Transverse colon (tissue), 4 donors: ENCODE measurements at regions not wholly inside any gene's neighbourhood (a gene's known extent, or its start where the extent isn't known, plus 50 kb on each side); places are given as distances from the start of the nearest gene placed in this dataset.

ENCODE experiments used
- DNase-seq: peaks from one replicate; pipeline ENCODE4 v3.0.0-alpha.2; 2019
- H3K27ac ChIP-seq, 4 donors: fragments of 200-600 bp; sonication (generic); 2 replicates each; pipeline ENCODE4 v1.5.1; 2016 to 2018; ENCODE audit warnings: inconsistent platforms in 4 of 4
- H3K27me3 ChIP-seq: fragments of 200-600 bp; sonication (generic); 2 replicates; pipeline ENCODE4 v1.5.1; 2017; ENCODE audit warnings: inconsistent platforms
- H3K36me3 ChIP-seq, 4 donors: fragments of 200-600 bp; sonication (generic); 2 replicates each; pipeline ENCODE4 v1.5.1; 2017 to 2019; ENCODE audit warnings: inconsistent platforms in 4 of 4
- H3K4me1 ChIP-seq, 4 donors: fragments of 200-600 bp; sonication (generic); 2 replicates each; pipeline ENCODE4 v1.5.1; 2017 to 2020; ENCODE audit warnings: inconsistent platforms in 4 of 4
- H3K4me3 ChIP-seq, 4 donors: fragments of 200-600 bp; sonication (generic); 1 replicate in 1 of 4; 2 replicates in 3 of 4; pipeline versions ENCODE4 v1.5.1 to v1.6.1; 2017 to 2019; ENCODE audit warnings: inconsistent platforms in 4 of 4
- H3K9me3 ChIP-seq, 2 donors: fragments of 200-600 bp; sonication (generic); 2 replicates each; pipeline ENCODE4 v1.5.1; 2017 to 2019; ENCODE audit warnings: inconsistent platforms in 2 of 2
- EP300 ChIP-seq: sonication (generic); formaldehyde crosslinking; IDR thresholded peaks from one replicate; pipeline ENCODE4 v1.6.1; 2017; ENCODE audit warnings: antibody characterized with exemption, low read depth
- POLR2A ChIP-seq: fragments of 450-650 bp; IDR thresholded peaks from one replicate; pipeline ENCODE4 v1.6.1; 2016; ENCODE audit warnings: antibody characterized with exemption, mild to moderate bottlenecking, moderate library complexity
- POLR2AphosphoS5 ChIP-seq, 3 donors: sonication (generic); formaldehyde crosslinking; IDR thresholded peaks; one replicate each; pipeline ENCODE4 v1.6.1; 2016; ENCODE audit warnings: antibody characterized with exemption in 3 of 3
- WGBS, 2 donors: methylation state at CpG; one replicate each; pipeline ENCODE4 v1.1.5; 2018; ENCODE audit warnings: low coverage in 1 of 2; 5-methylcytosine and 5-hydroxymethylcytosine counted together
- in situ Hi-C, 4 donors: fragments of 200-750 bp; cut with MboI; loops; one replicate each; pipeline versions ENCODE4 v1.15.0 to v1.15.1; 2017; ENCODE audit warnings: low sequenced_read_pairs in 3 of 4, low pct_ligation_motif_present in 1 of 4, low pct_unique_long_range_greater_than_20kb in 1 of 4
- intact Hi-C: fragments of 100-400 bp; cut with DNase I; formaldehyde crosslinking; loops from one replicate; pipeline ENCODE4 v1.15.1; 2023; ENCODE audit warnings: low total_unique reads
- TF ChIP-seq, protein P1 (sequence below), 5 experiments: fragments of 200-600 bp in 3 of 5; fragments of 450-650 bp in 2 of 5; sonication (generic) in 3 of 5; IDR thresholded peaks; 1 replicate in 2 of 5; 2 replicates in 3 of 5; pipeline ENCODE4 v1.5.1; 2016 to 2017; ENCODE audit warnings: antibody characterized with exemption in 5 of 5, inconsistent platforms in 3 of 5, mild to moderate bottlenecking in 2 of 5, moderate library complexity in 1 of 5

DNA sequence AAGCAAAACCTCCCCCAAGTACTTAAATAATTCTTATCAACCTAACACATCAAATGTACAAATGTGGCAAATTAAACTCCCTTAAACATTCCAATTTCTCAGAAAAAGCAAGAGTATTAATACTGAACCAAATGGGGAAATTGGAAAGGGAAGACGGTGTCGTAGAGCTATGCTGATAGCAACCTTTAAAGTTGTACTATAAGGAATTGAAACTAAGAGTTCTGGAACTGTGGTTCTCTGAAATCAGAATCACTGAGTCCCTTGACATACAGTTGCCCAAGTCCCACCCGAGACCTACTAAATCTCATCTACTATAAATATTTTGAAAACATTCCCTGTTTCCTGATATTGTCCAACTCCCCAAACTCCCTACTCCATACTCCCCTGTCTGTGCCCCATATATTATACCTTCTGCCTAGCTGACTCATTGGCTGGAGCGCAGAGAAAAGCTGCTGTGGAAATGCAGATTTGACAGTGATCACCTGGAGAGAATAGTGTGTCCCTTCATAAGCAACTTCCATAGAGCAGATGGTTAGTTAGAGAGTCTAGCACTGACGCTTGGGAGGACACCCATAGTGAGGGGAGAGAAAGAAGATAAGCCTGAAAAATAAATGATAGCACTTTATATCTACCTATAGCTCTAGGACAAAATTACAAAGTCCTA, 51.4 kb upstream of the ITM2B start:
- 70 to 84% methylated on average over 5 of the region's 5 CpGs for WGBS, 2 donors
- Histone ChIP-seq H3K4me1 (no peaks in the 10 kb centered on the region), H3K27me3 (no peaks in the 10 kb centered on the region), H3K36me3 (no peaks in the 10 kb centered on the region), H3K4me3 (no peak overlapping the region), H3K27ac (no peak overlapping the region), H3K9me3 (no peaks in the 10 kb centered on the region)
- TF ChIP-seq POLR2AphosphoS5 (IDR thresholded peaks at IDR 0.05) (no peak), EP300 (no peak), POLR2A (no peak)
- TF ChIP-seq, protein P1, sequence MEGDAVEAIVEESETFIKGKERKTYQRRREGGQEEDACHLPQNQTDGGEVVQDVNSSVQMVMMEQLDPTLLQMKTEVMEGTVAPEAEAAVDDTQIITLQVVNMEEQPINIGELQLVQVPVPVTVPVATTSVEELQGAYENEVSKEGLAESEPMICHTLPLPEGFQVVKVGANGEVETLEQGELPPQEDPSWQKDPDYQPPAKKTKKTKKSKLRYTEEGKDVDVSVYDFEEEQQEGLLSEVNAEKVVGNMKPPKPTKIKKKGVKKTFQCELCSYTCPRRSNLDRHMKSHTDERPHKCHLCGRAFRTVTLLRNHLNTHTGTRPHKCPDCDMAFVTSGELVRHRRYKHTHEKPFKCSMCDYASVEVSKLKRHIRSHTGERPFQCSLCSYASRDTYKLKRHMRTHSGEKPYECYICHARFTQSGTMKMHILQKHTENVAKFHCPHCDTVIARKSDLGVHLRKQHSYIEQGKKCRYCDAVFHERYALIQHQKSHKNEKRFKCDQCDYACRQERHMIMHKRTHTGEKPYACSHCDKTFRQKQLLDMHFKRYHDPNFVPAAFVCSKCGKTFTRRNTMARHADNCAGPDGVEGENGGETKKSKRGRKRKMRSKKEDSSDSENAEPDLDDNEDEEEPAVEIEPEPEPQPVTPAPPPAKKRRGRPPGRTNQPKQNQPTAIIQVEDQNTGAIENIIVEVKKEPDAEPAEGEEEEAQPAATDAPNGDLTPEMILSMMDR (IDR thresholded peaks at IDR 0.05): no peak
- DNase-seq: no peak
- in situ Hi-C loops: no loop called here
- intact Hi-C loops: no loop called here

DNA sequence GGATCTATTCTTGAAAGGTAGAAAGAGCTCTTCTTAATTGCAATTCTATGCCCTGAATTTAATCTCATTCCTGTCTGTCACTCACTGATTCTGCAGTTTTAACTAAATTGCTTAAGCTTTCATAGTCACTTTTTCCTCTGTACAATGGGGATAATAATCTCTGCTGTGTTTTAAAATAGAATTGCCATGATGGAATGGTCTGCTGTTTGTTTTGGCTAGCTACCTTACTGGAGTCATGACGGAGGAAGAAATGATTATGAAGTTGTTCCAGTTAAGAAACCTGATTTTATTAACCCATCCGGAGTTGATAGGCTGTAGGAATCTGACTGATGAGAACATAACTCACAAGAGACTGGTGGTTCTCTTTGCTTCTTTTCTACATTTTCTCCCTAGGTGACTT, 54.9 kb upstream of the ITM2B start:
- no peaks in the 10 kb centered on the region for H3K4me1 ChIP-seq
- no peaks in the 10 kb centered on the region for H3K27me3 ChIP-seq
- no peak for DNase-seq
- no peak overlapping the region for H3K4me3 ChIP-seq
- intact Hi-C loops (no loop called here), in situ Hi-C loops (no loop called here)
- no peak overlapping the region for H3K27ac ChIP-seq
- no peaks in the 10 kb centered on the region for H3K9me3 ChIP-seq
- H3K36me3 ChIP-seq: no peaks in the 10 kb centered on the region
- no peak for TF ChIP-seq POLR2A
- no peak for TF ChIP-seq EP300
- TF ChIP-seq POLR2AphosphoS5 (IDR thresholded peaks at IDR 0.05): no peak
- TF ChIP-seq, protein P1 (IDR thresholded peaks at IDR 0.05): no peak
- 54% methylated on average over 2 of the region's 2 CpGs; no CpG with 5 or more reads in 1 of the 2 donors for WGBS, 2 donors

DNA sequence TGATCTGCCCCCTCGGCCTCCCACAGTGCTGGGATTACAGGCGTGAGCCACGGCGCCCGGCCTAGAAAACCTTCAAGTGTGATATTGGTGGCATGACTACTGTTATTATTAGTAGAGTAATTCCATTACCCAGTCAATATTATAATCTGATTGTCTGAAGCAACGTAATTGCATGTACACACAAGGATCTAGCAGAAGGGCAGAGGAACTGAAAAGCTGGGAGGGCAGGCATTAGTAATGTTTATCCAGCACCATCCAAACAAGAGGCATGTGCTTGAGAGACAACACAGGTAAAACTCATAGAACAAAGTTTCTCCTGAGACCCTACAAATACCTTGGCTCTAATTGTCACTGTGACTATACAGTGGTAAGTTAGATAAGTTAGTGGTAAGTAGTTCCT, 56.2 kb upstream of the ITM2B start:
- Histone ChIP-seq H3K27ac (no peak overlapping the region), H3K36me3 (no peaks in the 10 kb centered on the region), H3K4me1 (no peaks in the 10 kb centered on the region), H3K4me3 (no peak overlapping the region), H3K9me3 (no peaks in the 10 kb centered on the region), H3K27me3 (no peaks in the 10 kb centered on the region)
- no peak for DNase-seq
- intact Hi-C loops: no loop called here
- TF ChIP-seq, protein P1 (IDR thresholded peaks at IDR 0.05): no peak
- TF ChIP-seq EP300 (no peak), POLR2AphosphoS5 (IDR thresholded peaks at IDR 0.05) (no peak), POLR2A (no peak)
- WGBS, 2 donors: 87% methylated on average over 6 of the region's 6 CpGs; no CpG with 5 or more reads in 1 of the 2 donors
- in situ Hi-C loops: no loop called here

DNA sequence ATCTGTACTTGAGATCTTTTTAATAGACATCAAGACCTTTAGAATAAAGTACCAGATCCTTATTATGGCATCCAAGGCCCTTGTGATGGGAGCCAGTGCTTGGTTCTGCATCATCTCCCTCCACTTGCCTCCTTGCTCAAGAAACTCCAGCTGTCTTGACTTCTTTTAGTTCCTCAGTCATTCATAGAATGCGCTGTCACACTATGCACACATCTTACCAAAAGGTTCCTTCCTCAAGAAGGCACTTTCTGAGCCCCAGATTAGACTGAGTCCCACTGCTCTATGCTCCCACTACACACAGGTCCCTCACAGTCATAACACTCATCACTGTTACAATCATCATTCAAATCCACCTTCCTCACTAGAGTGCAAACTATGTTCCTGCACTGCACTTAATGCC, 57.8 kb upstream of the ITM2B start:
- no peaks in the 10 kb centered on the region for H3K36me3 ChIP-seq
- 86 to 100% methylated on average over 1 of the region's 1 CpG for WGBS, 2 donors
- in situ Hi-C loops: no loop called here
- DNase-seq: no peak
- H3K4me1 ChIP-seq: no peaks in the 10 kb centered on the region
- no peak overlapping the region for H3K4me3 ChIP-seq
- intact Hi-C loops: no loop called here
- H3K27ac ChIP-seq: no peak overlapping the region
- no peaks in the 10 kb centered on the region for H3K27me3 ChIP-seq
- no peaks in the 10 kb centered on the region for H3K9me3 ChIP-seq
- TF ChIP-seq POLR2A (no peak), POLR2AphosphoS5 (IDR thresholded peaks at IDR 0.05) (no peak), EP300 (no peak)
- TF ChIP-seq, protein P1 (IDR thresholded peaks at IDR 0.05): no peak
